ENCODE measurements at regions not wholly inside any gene's neighbourhood (a gene's known extent, or its start where the extent isn't known, plus 50 kb on each side); places are given as distances from the start of the nearest gene placed in this dataset.
"Not testable (repeated sequence)": the region's sequence is repeated elsewhere in the genome, so short reads cannot be mapped to it uniquely, and the experiment has no call there.

GRCh38 chr6:12485226-12485764 is 195.1 kb downstream of the EDN1 start:
- intact Hi-C loops (cut with micrococcal nuclease) = no loop called here
- H3K27me3 ChIP-seq (ENCODE audit: low read depth) = no peaks in the 10 kb centered on the region
- no peak for DNase-seq
- H3K4me3 ChIP-seq = no peak overlapping the region
- H3K36me3 ChIP-seq = no peaks in the 10 kb centered on the region
- H3K4me1 ChIP-seq = peaks cover 4% of the 10 kb centered on the region
- H3K9me3 ChIP-seq (replicated peaks) = no peaks in the 10 kb centered on the region
- no peak overlapping the region for H3K27ac ChIP-seq (replicated peaks)
- TF ChIP-seq CTCF (IDR thresholded peaks at IDR 0.05; ENCODE audit: borderline replicate concordance) = no peak

- Histone ChIP-seq H3K27ac (replicated peaks) (no peak overlapping the region), H3K27me3 (ENCODE audit: low read depth) (no peaks in the 10 kb centered on the region), H3K36me3 (no peaks in the 10 kb centered on the region), H3K9me3 (replicated peaks) (no peaks in the 10 kb centered on the region), H3K4me1 (peaks cover 9% of the 10 kb centered on the region), H3K4me3 (no peak overlapping the region)
- DNase-seq = no peak
- intact Hi-C loops (cut with micrococcal nuclease) = no loop called here
- no peak for TF ChIP-seq CTCF (IDR thresholded peaks at IDR 0.05; ENCODE audit: borderline replicate concordance)
Observed at GRCh38 chr6:12485837-12486236, 195.7 kb downstream of the EDN1 start.

GRCh38 chr6:12490351-12490903 is 200.3 kb downstream of the EDN1 start:
- no peak overlapping the region for H3K4me3 ChIP-seq
- peaks cover 18% of the 10 kb centered on the region for H3K4me1 ChIP-seq
- no peaks in the 10 kb centered on the region for H3K9me3 ChIP-seq (replicated peaks)
- no peak for DNase-seq
- intact Hi-C loops (cut with micrococcal nuclease) = loop anchor here (10.0 kb wide), 1 partner anchor 84 kb away; no protein-coding TSS in a partner anchor
- no peaks in the 10 kb centered on the region for H3K27me3 ChIP-seq (ENCODE audit: low read depth)
- H3K27ac ChIP-seq (replicated peaks) = peak overlapping the region; percentile 54
- no peak for TF ChIP-seq CTCF (IDR thresholded peaks at IDR 0.05; ENCODE audit: borderline replicate concordance)
- no peaks in the 10 kb centered on the region for H3K36me3 ChIP-seq

GRCh38 chr6:12490904-12491571 is 200.9 kb downstream of the EDN1 start:
- no peaks in the 10 kb centered on the region for H3K9me3 ChIP-seq (replicated peaks)
- H3K27me3 ChIP-seq (ENCODE audit: low read depth) = no peaks in the 10 kb centered on the region
- peak overlapping the region; percentile 54 for H3K27ac ChIP-seq (replicated peaks)
- intact Hi-C loops (cut with micrococcal nuclease) = loop anchor here (10.0 kb wide), 1 partner anchor 84 kb away; no protein-coding TSS in a partner anchor
- no peak for DNase-seq
- no peak overlapping the region for H3K4me3 ChIP-seq
- TF ChIP-seq CTCF (IDR thresholded peaks at IDR 0.05; ENCODE audit: borderline replicate concordance) = no peak
- no peaks in the 10 kb centered on the region for H3K36me3 ChIP-seq
- peaks cover 18% of the 10 kb centered on the region for H3K4me1 ChIP-seq

- intact Hi-C loops (cut with micrococcal nuclease) = loop anchor here (10.0 kb wide), 1 partner anchor 82 kb away; no protein-coding TSS in a partner anchor
- H3K27ac ChIP-seq (replicated peaks); DNase-seq; H3K27me3 ChIP-seq (ENCODE audit: low read depth); H3K4me3 ChIP-seq; H3K9me3 ChIP-seq (replicated peaks); H3K36me3 ChIP-seq: not testable (repeated sequence)
- peaks cover 18% of the 10 kb centered on the region for H3K4me1 ChIP-seq
Observed at GRCh38 chr6:12492929-12493328, 202.8 kb downstream of the EDN1 start.

- Histone ChIP-seq H3K27me3 (ENCODE audit: low read depth) (no peaks in the 10 kb centered on the region), H3K9me3 (replicated peaks) (peaks cover 3% of the 10 kb centered on the region), H3K36me3 (no peaks in the 10 kb centered on the region), H3K4me1 (peaks cover 18% of the 10 kb centered on the region), H3K4me3 (no peak overlapping the region), H3K27ac (replicated peaks) (no peak overlapping the region)
- no peak for DNase-seq
- intact Hi-C loops (cut with micrococcal nuclease) = loop anchor here (10.0 kb wide), 1 partner anchor 81 kb away; no protein-coding TSS in a partner anchor
- no peak for TF ChIP-seq CTCF (IDR thresholded peaks at IDR 0.05; ENCODE audit: borderline replicate concordance)
Observed at GRCh38 chr6:12493446-12493845, 203.3 kb downstream of the EDN1 start.

All from left ventricle myocardium inferior (tissue), 1 donor.